LNCAP (cell line): ENCODE measurements at regions not wholly inside any gene's neighbourhood (a gene's known extent, or its start where the extent isn't known, plus 50 kb on each side); places are given as distances from the start of the nearest gene placed in this dataset.

Experiments used
- TF ChIP-seq, protein P1 (sequence below): fragments of 450-650 bp; IDR thresholded peaks from 2 replicates; pipeline ENCODE4 v1.5.1; 2017; ENCODE audit warnings: mild to moderate bottlenecking

DNA sequence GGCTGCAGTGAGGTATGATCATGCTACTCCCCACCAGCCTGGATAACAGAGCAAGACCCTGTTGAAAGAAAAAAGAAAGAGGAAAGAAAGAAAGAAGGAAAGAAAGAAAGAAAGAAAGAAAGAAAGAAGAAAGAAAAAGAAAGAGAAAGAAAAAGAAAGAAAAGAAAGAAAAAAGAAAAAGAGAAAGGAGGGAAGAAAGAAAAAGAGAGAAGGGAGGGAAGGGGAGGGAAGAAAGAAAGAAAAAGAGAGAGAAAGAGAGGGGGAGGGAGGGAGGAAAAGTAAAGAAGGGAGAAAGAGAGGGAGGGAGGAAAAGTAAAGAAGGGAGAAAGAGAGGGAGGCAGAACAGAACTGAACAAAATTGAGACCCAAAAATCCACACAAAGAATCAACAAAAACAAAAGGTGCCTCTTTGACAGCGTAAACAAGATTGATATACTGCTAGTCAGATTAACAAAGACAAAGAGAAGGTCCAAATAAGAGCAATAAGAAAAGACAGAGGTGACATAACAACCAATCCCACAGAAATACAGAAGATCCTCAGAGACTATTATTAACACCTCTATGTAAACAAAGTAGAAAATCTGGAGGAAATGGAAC is 293.9 kb upstream of the AMIGO2 start:
- TF ChIP-seq, protein P1, sequence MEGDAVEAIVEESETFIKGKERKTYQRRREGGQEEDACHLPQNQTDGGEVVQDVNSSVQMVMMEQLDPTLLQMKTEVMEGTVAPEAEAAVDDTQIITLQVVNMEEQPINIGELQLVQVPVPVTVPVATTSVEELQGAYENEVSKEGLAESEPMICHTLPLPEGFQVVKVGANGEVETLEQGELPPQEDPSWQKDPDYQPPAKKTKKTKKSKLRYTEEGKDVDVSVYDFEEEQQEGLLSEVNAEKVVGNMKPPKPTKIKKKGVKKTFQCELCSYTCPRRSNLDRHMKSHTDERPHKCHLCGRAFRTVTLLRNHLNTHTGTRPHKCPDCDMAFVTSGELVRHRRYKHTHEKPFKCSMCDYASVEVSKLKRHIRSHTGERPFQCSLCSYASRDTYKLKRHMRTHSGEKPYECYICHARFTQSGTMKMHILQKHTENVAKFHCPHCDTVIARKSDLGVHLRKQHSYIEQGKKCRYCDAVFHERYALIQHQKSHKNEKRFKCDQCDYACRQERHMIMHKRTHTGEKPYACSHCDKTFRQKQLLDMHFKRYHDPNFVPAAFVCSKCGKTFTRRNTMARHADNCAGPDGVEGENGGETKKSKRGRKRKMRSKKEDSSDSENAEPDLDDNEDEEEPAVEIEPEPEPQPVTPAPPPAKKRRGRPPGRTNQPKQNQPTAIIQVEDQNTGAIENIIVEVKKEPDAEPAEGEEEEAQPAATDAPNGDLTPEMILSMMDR, result no peak

DNA sequence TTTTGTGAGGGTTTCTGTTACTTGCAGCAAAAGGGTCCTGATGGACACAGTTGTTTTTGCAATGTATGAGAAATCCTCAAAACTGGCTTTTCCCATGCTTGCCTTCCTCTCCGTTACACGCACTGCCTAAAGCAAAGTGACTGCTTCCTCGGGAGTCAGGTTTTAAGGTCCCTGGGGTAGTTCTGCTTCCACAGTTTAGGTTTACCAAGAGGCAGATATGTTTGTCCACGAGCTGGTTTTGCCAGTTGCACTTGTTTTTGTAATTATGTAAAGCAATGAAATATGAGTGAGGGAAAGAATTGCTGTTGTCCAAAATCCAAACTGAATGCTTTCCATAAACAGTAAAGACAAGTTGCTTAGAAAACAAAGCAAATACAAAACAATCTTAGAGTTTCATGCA is 290.7 kb upstream of the AMIGO2 start:
- TF ChIP-seq, protein P1, result no peak

DNA sequence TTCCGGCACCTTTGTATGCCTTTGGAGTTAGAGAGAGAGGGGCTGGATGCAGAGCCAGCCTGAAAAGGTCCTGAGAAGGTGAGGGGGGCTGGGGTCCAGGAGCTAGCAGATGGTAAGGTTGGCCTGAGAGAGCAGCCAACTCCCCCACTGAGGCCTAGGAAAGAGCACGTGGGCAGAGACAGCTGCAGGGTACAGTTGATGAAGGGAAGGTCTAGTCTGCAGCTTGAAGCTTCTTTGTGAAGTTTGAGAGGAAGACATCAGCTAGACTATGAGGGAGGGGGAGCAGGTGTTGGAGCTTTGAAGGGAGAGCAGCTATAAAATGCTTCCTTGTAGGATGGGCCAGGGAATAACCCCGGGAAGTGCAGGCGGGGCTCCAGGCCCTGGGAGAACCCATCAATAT is 289.3 kb upstream of the AMIGO2 start:
- TF ChIP-seq, protein P1, result no peak

DNA sequence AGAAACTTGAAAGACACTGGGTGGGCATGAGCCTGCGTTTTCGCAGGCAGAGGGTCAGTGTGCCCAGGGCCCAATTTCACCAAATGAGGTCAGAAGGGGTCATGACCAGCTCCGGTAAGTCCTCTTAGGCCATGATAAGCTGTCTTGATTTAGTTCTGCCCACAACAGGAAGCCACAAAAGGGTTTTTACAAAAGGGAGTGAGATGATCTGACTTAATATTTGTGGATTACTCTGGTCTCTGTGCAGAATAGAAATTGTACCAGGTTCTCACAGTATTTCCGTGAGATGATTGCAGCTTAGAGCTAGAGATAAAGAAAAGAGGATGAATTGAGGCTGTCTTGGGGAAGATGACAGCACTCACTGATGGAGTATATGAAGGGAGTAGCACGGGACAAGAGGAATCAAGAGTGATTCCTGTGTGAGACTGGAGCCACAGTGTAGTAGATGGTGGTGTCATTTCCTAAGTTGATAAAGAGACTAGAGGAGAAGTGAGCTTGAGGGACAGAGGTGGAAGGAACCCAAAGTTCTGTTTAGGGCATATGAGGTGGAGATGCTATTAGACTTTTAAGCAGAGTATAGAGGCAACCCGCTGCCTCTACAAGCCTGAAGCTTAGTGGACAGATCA is 288.3 kb upstream of the AMIGO2 start:
- TF ChIP-seq, protein P1, result no peak

DNA sequence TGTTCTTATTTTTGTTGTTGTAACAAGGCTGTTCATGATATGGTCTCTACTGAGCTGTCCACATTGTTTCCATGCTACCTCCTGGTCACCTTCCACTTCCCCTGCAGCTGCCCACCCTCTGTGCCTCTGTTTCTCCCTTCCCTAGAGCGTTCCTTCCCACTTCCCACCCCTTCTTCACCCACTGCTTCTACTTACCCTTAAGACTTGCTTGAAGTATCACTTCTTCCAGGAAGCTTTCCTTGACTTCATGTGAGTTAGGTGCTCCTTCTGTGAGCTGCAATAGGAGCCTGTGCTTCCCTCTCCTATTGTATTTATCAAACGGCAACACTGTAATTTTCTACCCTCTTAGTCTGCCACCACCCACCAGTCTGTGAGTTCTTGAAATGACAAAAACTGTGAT is 286.8 kb upstream of the AMIGO2 start:
- TF ChIP-seq, protein P1, result no peak

DNA sequence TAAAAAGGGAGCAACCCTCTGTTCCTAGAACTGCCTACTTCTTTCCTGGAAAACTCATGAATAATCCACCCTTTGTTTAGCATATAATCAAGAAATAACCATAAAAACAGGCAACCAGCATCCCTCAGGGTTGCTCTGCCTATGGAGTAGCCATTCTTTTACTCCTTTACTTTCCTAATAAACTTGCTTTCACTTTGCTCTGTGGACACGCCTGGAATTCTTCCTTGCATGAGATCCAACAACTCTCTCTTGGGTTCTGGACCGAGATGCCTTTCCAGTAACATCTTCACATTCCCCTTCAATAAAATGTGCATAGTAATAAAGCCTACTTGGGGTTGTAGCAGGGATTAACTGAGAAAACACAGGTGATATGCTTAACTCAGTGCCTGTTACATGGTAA is 286.4 kb upstream of the AMIGO2 start:
- TF ChIP-seq, protein P1, result no peak

DNA sequence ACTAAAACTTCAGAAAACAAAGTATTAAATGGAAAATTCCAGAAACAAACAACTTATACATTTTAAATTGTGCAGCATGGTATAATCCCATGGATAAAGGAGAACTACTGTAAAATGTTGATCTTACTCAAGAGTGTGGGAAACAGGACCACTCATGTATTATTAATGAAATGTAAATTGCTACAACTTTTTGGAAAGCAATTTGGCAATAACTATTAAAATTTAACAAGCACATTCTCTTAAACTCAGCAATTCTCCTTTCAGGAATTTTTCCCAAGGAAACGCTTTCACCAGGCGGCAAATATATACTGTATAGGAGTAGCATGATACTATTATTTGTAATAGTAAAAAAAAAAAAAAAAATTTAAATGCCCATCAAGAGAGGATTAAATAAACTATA is 284.5 kb upstream of the AMIGO2 start:
- TF ChIP-seq, protein P1, result no peak
